ENCODE measurements at regions not wholly inside any gene's neighbourhood (a gene's known extent, or its start where the extent isn't known, plus 50 kb on each side); places are given as distances from the start of the nearest gene placed in this dataset.

DNA sequence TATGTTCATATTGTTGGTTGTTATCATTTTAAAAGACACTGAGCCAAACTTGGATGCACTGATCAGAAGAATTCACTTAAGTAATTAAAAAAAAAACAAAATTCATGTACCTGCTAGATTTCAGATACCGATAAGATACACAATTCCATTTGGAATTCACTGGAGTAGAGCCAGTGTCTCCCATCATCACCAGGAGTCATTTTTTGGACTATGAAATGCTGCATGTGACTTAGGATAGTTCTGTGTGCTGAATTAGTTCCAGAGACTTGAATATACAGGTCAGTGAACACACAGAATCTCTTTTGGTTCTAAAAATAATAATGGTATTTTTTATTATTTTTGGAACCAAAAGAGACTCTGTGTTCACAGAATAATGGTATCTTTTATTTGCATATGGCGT is 482.6 kb upstream of the PIK3R1 start:
- intact Hi-C loops (cut with micrococcal nuclease; ENCODE audit: unreplicated experiment), result no loop called here
- Histone ChIP-seq H3K9me2 (ENCODE audit: insufficient read depth) (no peaks in the 10 kb centered on the region; the same call in none of the 2 replicates), H3K27ac (no peak overlapping the region), H3K9me3 (ENCODE audit: insufficient read depth, low read depth) (no peaks in the 10 kb centered on the region), H2AFZ (no peak overlapping the region), H3K36me3 (ENCODE audit: low read depth) (no peaks in the 10 kb centered on the region), H3K4me2 (no peak overlapping the region), H3K4me3 (no peak overlapping the region), H3F3A (ENCODE audit: insufficient read depth, low read depth) (no peaks in the 10 kb centered on the region), H3K79me2 (ENCODE audit: low read depth) (no peaks in the 10 kb centered on the region), H3K27me3 (ENCODE audit: insufficient read depth, low read depth) (no peaks in the 10 kb centered on the region), H3K4me1 (replicated peaks; ENCODE audit: insufficient read depth) (no peaks in the 10 kb centered on the region), H4K20me1 (ENCODE audit: insufficient read depth) (no peaks in the 10 kb centered on the region)
- POLR2A ChIA-PET (ENCODE audit: unreplicated experiment), result no interaction called here
- no peak for TF ChIP-seq EZH2 (IDR thresholded peaks at IDR 0.05; ENCODE audit: low read depth)
- TF ChIP-seq, protein P1, sequence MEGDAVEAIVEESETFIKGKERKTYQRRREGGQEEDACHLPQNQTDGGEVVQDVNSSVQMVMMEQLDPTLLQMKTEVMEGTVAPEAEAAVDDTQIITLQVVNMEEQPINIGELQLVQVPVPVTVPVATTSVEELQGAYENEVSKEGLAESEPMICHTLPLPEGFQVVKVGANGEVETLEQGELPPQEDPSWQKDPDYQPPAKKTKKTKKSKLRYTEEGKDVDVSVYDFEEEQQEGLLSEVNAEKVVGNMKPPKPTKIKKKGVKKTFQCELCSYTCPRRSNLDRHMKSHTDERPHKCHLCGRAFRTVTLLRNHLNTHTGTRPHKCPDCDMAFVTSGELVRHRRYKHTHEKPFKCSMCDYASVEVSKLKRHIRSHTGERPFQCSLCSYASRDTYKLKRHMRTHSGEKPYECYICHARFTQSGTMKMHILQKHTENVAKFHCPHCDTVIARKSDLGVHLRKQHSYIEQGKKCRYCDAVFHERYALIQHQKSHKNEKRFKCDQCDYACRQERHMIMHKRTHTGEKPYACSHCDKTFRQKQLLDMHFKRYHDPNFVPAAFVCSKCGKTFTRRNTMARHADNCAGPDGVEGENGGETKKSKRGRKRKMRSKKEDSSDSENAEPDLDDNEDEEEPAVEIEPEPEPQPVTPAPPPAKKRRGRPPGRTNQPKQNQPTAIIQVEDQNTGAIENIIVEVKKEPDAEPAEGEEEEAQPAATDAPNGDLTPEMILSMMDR (conservative IDR thresholded peaks at IDR 0.05), result no peak
- no TSS peak for BruUV-seq (replicated peaks)
- CTCF ChIA-PET, result no interaction called here
- DNase-seq, result no peak

DNA sequence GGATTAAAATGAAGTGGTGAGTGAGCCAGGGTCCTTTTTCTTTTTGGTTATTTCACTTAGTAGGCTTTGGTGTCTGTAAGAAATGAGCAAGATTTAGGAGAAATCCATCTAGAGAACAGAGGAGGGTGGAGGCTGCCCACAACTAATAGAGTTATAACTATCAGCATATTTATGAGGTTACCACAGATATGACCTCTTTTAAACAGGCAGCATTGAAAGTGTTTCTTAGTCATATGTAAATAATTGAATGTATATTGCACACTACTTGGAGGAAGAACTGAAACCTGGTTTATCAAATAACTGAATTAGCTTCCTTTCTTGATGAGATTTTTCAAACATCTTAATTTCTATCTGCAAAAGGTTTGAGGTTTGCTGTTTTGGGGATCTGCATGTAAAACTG is 483.1 kb upstream of the PIK3R1 start:
- DNase-seq, result no peak
- intact Hi-C loops (cut with micrococcal nuclease; ENCODE audit: unreplicated experiment), result no loop called here
- Histone ChIP-seq H3F3A (ENCODE audit: insufficient read depth, low read depth) (no peaks in the 10 kb centered on the region), H3K27me3 (ENCODE audit: insufficient read depth, low read depth) (no peaks in the 10 kb centered on the region), H3K36me3 (ENCODE audit: low read depth) (no peaks in the 10 kb centered on the region), H3K9me2 (ENCODE audit: insufficient read depth) (no peaks in the 10 kb centered on the region; the same call in none of the 2 replicates), H4K20me1 (ENCODE audit: insufficient read depth) (no peaks in the 10 kb centered on the region), H3K4me2 (no peak overlapping the region), H3K4me3 (no peak overlapping the region), H3K4me1 (replicated peaks; ENCODE audit: insufficient read depth) (no peaks in the 10 kb centered on the region), H3K9me3 (ENCODE audit: insufficient read depth, low read depth) (no peaks in the 10 kb centered on the region), H3K79me2 (ENCODE audit: low read depth) (no peaks in the 10 kb centered on the region), H2AFZ (no peak overlapping the region), H3K27ac (no peak overlapping the region)
- TF ChIP-seq, protein P1 (conservative IDR thresholded peaks at IDR 0.05), result no peak
- TF ChIP-seq EZH2 (IDR thresholded peaks at IDR 0.05; ENCODE audit: low read depth), result no peak
- no TSS peak for BruUV-seq (replicated peaks)
- ChIA-PET CTCF (no interaction called here), POLR2A (ENCODE audit: unreplicated experiment) (no interaction called here)

DNA sequence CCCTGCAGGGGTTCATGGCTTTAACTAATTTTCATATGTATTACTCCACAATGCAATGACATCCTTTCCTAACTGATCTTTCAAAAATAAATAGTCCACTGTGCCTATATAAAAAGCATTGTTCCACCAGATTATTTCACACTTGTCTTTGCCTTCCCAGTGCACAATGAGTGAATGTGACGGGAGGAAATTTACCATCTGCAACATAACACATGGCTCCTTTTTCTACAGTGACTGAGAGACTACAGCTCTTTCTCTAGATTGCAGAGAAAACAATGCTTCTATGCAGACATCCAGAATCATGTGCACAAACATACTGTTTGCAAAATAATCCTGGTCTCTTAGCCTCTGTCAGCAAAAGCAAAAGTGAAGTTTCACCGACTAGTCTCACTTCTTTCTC is 483.7 kb upstream of the PIK3R1 start:
- Histone ChIP-seq H3K36me3 (ENCODE audit: low read depth) (no peaks in the 10 kb centered on the region), H3K4me3 (no peak overlapping the region), H3K4me1 (replicated peaks; ENCODE audit: insufficient read depth) (no peaks in the 10 kb centered on the region), H3K79me2 (ENCODE audit: low read depth) (no peaks in the 10 kb centered on the region), H3K27ac (no peak overlapping the region), H3K27me3 (ENCODE audit: insufficient read depth, low read depth) (no peaks in the 10 kb centered on the region), H3K4me2 (no peak overlapping the region), H3K9me3 (ENCODE audit: insufficient read depth, low read depth) (no peaks in the 10 kb centered on the region), H3F3A (ENCODE audit: insufficient read depth, low read depth) (no peaks in the 10 kb centered on the region), H2AFZ (no peak overlapping the region), H3K9me2 (ENCODE audit: insufficient read depth) (no peaks in the 10 kb centered on the region; the same call in none of the 2 replicates), H4K20me1 (ENCODE audit: insufficient read depth) (no peaks in the 10 kb centered on the region)
- DNase-seq, result no peak
- TF ChIP-seq EZH2 (IDR thresholded peaks at IDR 0.05; ENCODE audit: low read depth), result no peak
- TF ChIP-seq, protein P1 (conservative IDR thresholded peaks at IDR 0.05), result no peak
- ChIA-PET POLR2A (ENCODE audit: unreplicated experiment) (no interaction called here), CTCF (no interaction called here)
- no TSS peak for BruUV-seq (replicated peaks)
- intact Hi-C loops (cut with micrococcal nuclease; ENCODE audit: unreplicated experiment), result no loop called here
